BE2C (cell line): ENCODE measurements at regions not wholly inside any gene's neighbourhood (a gene's known extent, or its start where the extent isn't known, plus 50 kb on each side); places are given as distances from the start of the nearest gene placed in this dataset.

Source experiments
- DNase-seq: peaks from one replicate; pipeline ENCODE4 v3.0.0-alpha.2; 2020
- H3K27me3 ChIP-seq: fragments of 250-450 bp; sonication (Bioruptor Pico); 2 replicates; pipeline ENCODE4 v1.5.1; 2020; ENCODE audit warnings: mild to moderate bottlenecking
- H3K36me3 ChIP-seq: fragments of 250-450 bp; sonication (Bioruptor Pico); 2 replicates; pipeline ENCODE4 v1.5.1; 2020; ENCODE audit warnings: mild to moderate bottlenecking
- H3K4me1 ChIP-seq: fragments of 250-450 bp; sonication (Bioruptor Pico); 2 replicates; pipeline ENCODE4 v1.5.1; 2020
- H3K4me3 ChIP-seq: 2 replicates; pipeline ENCODE4 v1.5.1; 2011; ENCODE audit warnings: low read depth, low read length
- H3K9me3 ChIP-seq: fragments of 250-450 bp; sonication (Bioruptor Pico); 2 replicates; pipeline ENCODE4 v1.5.1; 2020
- CTCF ChIP-seq: IDR thresholded peaks from 2 replicates; pipeline ENCODE4 v1.5.1; 2012; ENCODE audit warnings: mild to moderate bottlenecking, low read depth, low read length

GRCh38 chr20:24309596-24309995, 159.8 kb upstream of the SYNDIG1 start:
- no peaks in the 10 kb centered on the region for H3K36me3 ChIP-seq
- no peak overlapping the region for H3K4me3 ChIP-seq
- no peak for TF ChIP-seq CTCF
- DNase-seq = peak; percentile 25
- peaks cover 14% of the 10 kb centered on the region; the same call in 1 of the 2 replicates for H3K27me3 ChIP-seq
- no peaks in the 10 kb centered on the region for H3K4me1 ChIP-seq
- no peaks in the 10 kb centered on the region for H3K9me3 ChIP-seq

GRCh38 chr20:24305371-24305770, 164.1 kb upstream of the SYNDIG1 start:
- H3K4me3 ChIP-seq = no peak overlapping the region
- no peak for TF ChIP-seq CTCF
- no peaks in the 10 kb centered on the region for H3K36me3 ChIP-seq
- no peaks in the 10 kb centered on the region for H3K9me3 ChIP-seq
- H3K4me1 ChIP-seq = no peaks in the 10 kb centered on the region
- no peak for DNase-seq
- no peaks in the 10 kb centered on the region; the same call in 1 of the 2 replicates for H3K27me3 ChIP-seq

GRCh38 chr20:24304291-24304690, 165.1 kb upstream of the SYNDIG1 start:
- no peak for TF ChIP-seq CTCF
- Histone ChIP-seq H3K9me3 (no peaks in the 10 kb centered on the region), H3K27me3 (no peaks in the 10 kb centered on the region; the same call in 1 of the 2 replicates), H3K4me3 (no peak overlapping the region), H3K4me1 (no peaks in the 10 kb centered on the region), H3K36me3 (no peaks in the 10 kb centered on the region)
- DNase-seq = no peak

- H3K4me3 ChIP-seq = no peak overlapping the region
- no peaks in the 10 kb centered on the region; the same call in 1 of the 2 replicates for H3K27me3 ChIP-seq
- peak; percentile 35 for TF ChIP-seq CTCF
- DNase-seq = no peak
- H3K9me3 ChIP-seq = no peaks in the 10 kb centered on the region
- H3K36me3 ChIP-seq = no peaks in the 10 kb centered on the region
- H3K4me1 ChIP-seq = no peaks in the 10 kb centered on the region
Observed at GRCh38 chr20:24303393-24304170, 165.8 kb upstream of the SYNDIG1 start.

- H3K4me1 ChIP-seq = no peaks in the 10 kb centered on the region
- no peaks in the 10 kb centered on the region; the same call in 1 of the 2 replicates for H3K27me3 ChIP-seq
- TF ChIP-seq CTCF = no peak
- no peaks in the 10 kb centered on the region for H3K36me3 ChIP-seq
- H3K4me3 ChIP-seq = no peak overlapping the region
- no peak for DNase-seq
- H3K9me3 ChIP-seq = no peaks in the 10 kb centered on the region
Observed at GRCh38 chr20:24297993-24298392, 171.4 kb upstream of the SYNDIG1 start.
